ENCODE measurements at regions not wholly inside any gene's neighbourhood (a gene's known extent, or its start where the extent isn't known, plus 50 kb on each side); places are given as distances from the start of the nearest gene placed in this dataset.

GRCh38 chr10:29146311-29147100, 142.4 kb upstream of the LYZL1 start:
- H2AFZ ChIP-seq (ENCODE audit: insufficient read depth, low read depth, low read length, poor library complexity, severe bottlenecking), result no peak overlapping the region
- H3K79me2 ChIP-seq (ENCODE audit: insufficient read depth, low read length), result no peaks in the 10 kb centered on the region
- H3K27me3 ChIP-seq (ENCODE audit: control insufficient read depth in 2 of 2, insufficient read depth in 2 of 2, low read length in 2 of 2), result peaks cover 3 to 8% of the 10 kb centered on the region in 2 donors
- no peak overlapping the region for H3K27ac Mint-ChIP-seq
- H3K9me3 ChIP-seq (replicated peaks in 1 of 2; ENCODE audit: control insufficient read depth in 1 of 2, insufficient read depth in 1 of 2, low read length in 2 of 2), result no peaks in the 10 kb centered on the region
- intact Hi-C loops (cut with micrococcal nuclease), result no loop called here
- peaks cover 5% of the 10 kb centered on the region for H3K4me1 Mint-ChIP-seq
- H3K36me3 Mint-ChIP-seq, result no peaks in the 10 kb centered on the region
- no peak overlapping the region for H3K27ac ChIP-seq (ENCODE audit: low read depth in 1 of 2, low read length in 2 of 2)
- no peaks in the 10 kb centered on the region for H3K4me1 ChIP-seq (ENCODE audit: control insufficient read depth in 1 of 2, insufficient read depth in 2 of 2, low read length in 2 of 2)
- H3K27me3 Mint-ChIP-seq (ENCODE audit: low read depth in 3 of 3), result peaks cover 7 to 31% (median 14%) of the 10 kb centered on the region in 3 donors
- WGBS (ENCODE audit: insufficient coverage), result 60% methylated on average over 1 of the region's 3 CpGs
- H3K9me3 Mint-ChIP-seq, result peaks cover 0 to 2% (median 0%) of the 10 kb centered on the region in 7 donors
- no peak overlapping the region for H3K9ac ChIP-seq (ENCODE audit: insufficient read depth, low read length, poor library complexity, severe bottlenecking)
- no peaks in the 10 kb centered on the region for H4K20me1 ChIP-seq (ENCODE audit: insufficient read depth, low read length)
- DNase-seq, result no peak
- no peak overlapping the region for H3K4me2 ChIP-seq (replicated peaks; ENCODE audit: extremely low read depth, low read length, poor library complexity, severe bottlenecking)
- H3K36me3 ChIP-seq (replicated peaks in 1 of 2; ENCODE audit: control insufficient read depth in 1 of 2, insufficient read depth in 2 of 2, low read length in 2 of 2), result no peaks in the 10 kb centered on the region
- no peak overlapping the region for H3K4me3 ChIP-seq (replicated peaks in 1 of 3; ENCODE audit: low read depth in 2 of 3, low read length in 3 of 3)
- peak overlapping the region in 1 of 2 donors; percentile 8 for H3K4me3 Mint-ChIP-seq
- no peak for TF ChIP-seq CTCF (IDR thresholded peaks at IDR 0.05)

GRCh38 chr10:29150010-29150409, 138.9 kb upstream of the LYZL1 start:
- H3K4me3 ChIP-seq (replicated peaks in 1 of 3; ENCODE audit: low read depth in 2 of 3, low read length in 3 of 3), result no peak overlapping the region
- H4K20me1 ChIP-seq (ENCODE audit: insufficient read depth, low read length), result no peaks in the 10 kb centered on the region
- H3K4me1 ChIP-seq (ENCODE audit: control insufficient read depth in 1 of 2, insufficient read depth in 2 of 2, low read length in 2 of 2), result no peaks in the 10 kb centered on the region
- no peaks in the 10 kb centered on the region for H3K79me2 ChIP-seq (ENCODE audit: insufficient read depth, low read length)
- Mint-ChIP-seq H3K27me3 (ENCODE audit: low read depth in 3 of 3) (peaks cover 7 to 8% (median 7%) of the 10 kb centered on the region in 3 donors), H3K27ac (no peak overlapping the region), H3K4me3 (no peak overlapping the region), H3K9me3 (peaks cover 0 to 2% (median 0%) of the 10 kb centered on the region in 7 donors), H3K4me1 (no peaks in the 10 kb centered on the region), H3K36me3 (no peaks in the 10 kb centered on the region)
- intact Hi-C loops (cut with micrococcal nuclease), result no loop called here
- H3K9ac ChIP-seq (ENCODE audit: insufficient read depth, low read length, poor library complexity, severe bottlenecking), result no peak overlapping the region
- no peak overlapping the region for H2AFZ ChIP-seq (ENCODE audit: insufficient read depth, low read depth, low read length, poor library complexity, severe bottlenecking)
- no peak for DNase-seq
- H3K27me3 ChIP-seq (ENCODE audit: control insufficient read depth in 2 of 2, insufficient read depth in 2 of 2, low read length in 2 of 2), result no peaks in the 10 kb centered on the region
- no peaks in the 10 kb centered on the region for H3K36me3 ChIP-seq (replicated peaks in 1 of 2; ENCODE audit: control insufficient read depth in 1 of 2, insufficient read depth in 2 of 2, low read length in 2 of 2)
- H3K4me2 ChIP-seq (replicated peaks; ENCODE audit: extremely low read depth, low read length, poor library complexity, severe bottlenecking), result no peak overlapping the region
- H3K9me3 ChIP-seq (replicated peaks in 1 of 2; ENCODE audit: control insufficient read depth in 1 of 2, insufficient read depth in 1 of 2, low read length in 2 of 2), result no peaks in the 10 kb centered on the region
- 90% methylated on average over 4 of the region's 5 CpGs for WGBS (ENCODE audit: insufficient coverage)
- no peak for TF ChIP-seq CTCF (IDR thresholded peaks at IDR 0.05)
- no peak overlapping the region for H3K27ac ChIP-seq (ENCODE audit: low read depth in 1 of 2, low read length in 2 of 2)
